A549 (cell line): ENCODE measurements at regions not wholly inside any gene's neighbourhood (a gene's known extent, or its start where the extent isn't known, plus 50 kb on each side); places are given as distances from the start of the nearest gene placed in this dataset.

Experiments
- CEBPB ChIP-seq, 2 experiments: fragments of >200 bp in 1 of 2; sonication (Bioruptor Twin) in 1 of 2; formaldehyde crosslinking in 1 of 2; IDR thresholded peaks; 2 replicates each; pipeline ENCODE4 v1.6.1; 2012 to 2016
- ESRRA ChIP-seq: fragments of 150-350 bp; IDR thresholded peaks from 2 replicates; pipeline ENCODE4 v1.6.1; 2014; ENCODE audit warnings: mild to moderate bottlenecking, low read length, borderline replicate concordance
- HOXA7 ChIP-seq: fragments of 250-450 bp; sonication (Bioruptor Pico); IDR thresholded peaks from 2 replicates; pipeline ENCODE4 v1.5.0; 2020; ENCODE audit warnings: mild to moderate bottlenecking, moderate library complexity
- NPAS2 ChIP-seq: fragments of 250-450 bp; sonication (Bioruptor Pico); IDR thresholded peaks from 2 replicates; pipeline ENCODE4 v1.8.0; 2022; ENCODE audit warnings: mild to moderate bottlenecking, moderate library complexity, borderline replicate concordance
- NR3C1 ChIP-seq: fragments of >200 bp; sonication (Bioruptor Twin); formaldehyde crosslinking; IDR thresholded peaks from 3 replicates; pipeline ENCODE4 v1.6.1; 2017
- POLR2A ChIP-seq: IDR thresholded peaks from 2 replicates; pipeline ENCODE4 v1.6.1; 2012; ENCODE audit warnings: mild to moderate bottlenecking, low read length
- RNF2 ChIP-seq: fragments of 200-600 bp; sonication (generic); IDR thresholded peaks from 2 replicates; pipeline ENCODE4 v1.6.1; 2016; ENCODE audit warnings: low read depth, mild to moderate bottlenecking, antibody characterized with exemption, moderate library complexity, borderline replicate concordance
- ZNF302 ChIP-seq: fragments of 250-450 bp; sonication (Bioruptor Pico); IDR thresholded peaks from 2 replicates; pipeline ENCODE4 v1.9.0; 2021; ENCODE audit warnings: inconsistent platforms, mild to moderate bottlenecking, moderate library complexity
- ZSCAN20 ChIP-seq: fragments of 250-450 bp; sonication (Bioruptor Pico); IDR thresholded peaks from 2 replicates; pipeline ENCODE4 v1.8.0; 2022; ENCODE audit warnings: mild to moderate bottlenecking, moderate library complexity
- TF ChIP-seq, protein P1 (sequence below): fragments of >200 bp; sonication (Bioruptor Twin); formaldehyde crosslinking; IDR thresholded peaks from 3 replicates; pipeline ENCODE4 v1.5.1; 2016
- TF ChIP-seq, protein P2 (sequence below): IDR thresholded peaks from 2 replicates; pipeline ENCODE4 v1.6.1; 2012
- TF ChIP-seq, protein P3 (sequence below): IDR thresholded peaks from 2 replicates; pipeline ENCODE4 v1.6.1; 2012; ENCODE audit warnings: low read depth, borderline replicate concordance
- TF ChIP-seq, protein P4 (sequence below): IDR thresholded peaks from 2 replicates; pipeline ENCODE4 v1.6.1; 2012

GRCh38 chr10:54961040-54961439 is 160.0 kb upstream of the PCDH15 start:
- TF ChIP-seq, protein P1, sequence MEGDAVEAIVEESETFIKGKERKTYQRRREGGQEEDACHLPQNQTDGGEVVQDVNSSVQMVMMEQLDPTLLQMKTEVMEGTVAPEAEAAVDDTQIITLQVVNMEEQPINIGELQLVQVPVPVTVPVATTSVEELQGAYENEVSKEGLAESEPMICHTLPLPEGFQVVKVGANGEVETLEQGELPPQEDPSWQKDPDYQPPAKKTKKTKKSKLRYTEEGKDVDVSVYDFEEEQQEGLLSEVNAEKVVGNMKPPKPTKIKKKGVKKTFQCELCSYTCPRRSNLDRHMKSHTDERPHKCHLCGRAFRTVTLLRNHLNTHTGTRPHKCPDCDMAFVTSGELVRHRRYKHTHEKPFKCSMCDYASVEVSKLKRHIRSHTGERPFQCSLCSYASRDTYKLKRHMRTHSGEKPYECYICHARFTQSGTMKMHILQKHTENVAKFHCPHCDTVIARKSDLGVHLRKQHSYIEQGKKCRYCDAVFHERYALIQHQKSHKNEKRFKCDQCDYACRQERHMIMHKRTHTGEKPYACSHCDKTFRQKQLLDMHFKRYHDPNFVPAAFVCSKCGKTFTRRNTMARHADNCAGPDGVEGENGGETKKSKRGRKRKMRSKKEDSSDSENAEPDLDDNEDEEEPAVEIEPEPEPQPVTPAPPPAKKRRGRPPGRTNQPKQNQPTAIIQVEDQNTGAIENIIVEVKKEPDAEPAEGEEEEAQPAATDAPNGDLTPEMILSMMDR: no peak
- TF ChIP-seq NPAS2 (CRISPR knock-in tag) (no peak), ESRRA (no peak), ZSCAN20 (CRISPR knock-in tag) (no peak), RNF2 (no peak), HOXA7 (CRISPR knock-in tag) (no peak), NR3C1 (no peak), ZNF302 (no peak), CEBPB (IDR thresholded peaks at IDR 0.05) (no peak), POLR2A (no peak)
- TF ChIP-seq, protein P2, sequence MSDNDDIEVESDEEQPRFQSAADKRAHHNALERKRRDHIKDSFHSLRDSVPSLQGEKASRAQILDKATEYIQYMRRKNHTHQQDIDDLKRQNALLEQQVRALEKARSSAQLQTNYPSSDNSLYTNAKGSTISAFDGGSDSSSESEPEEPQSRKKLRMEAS: no peak
- TF ChIP-seq, protein P3, sequence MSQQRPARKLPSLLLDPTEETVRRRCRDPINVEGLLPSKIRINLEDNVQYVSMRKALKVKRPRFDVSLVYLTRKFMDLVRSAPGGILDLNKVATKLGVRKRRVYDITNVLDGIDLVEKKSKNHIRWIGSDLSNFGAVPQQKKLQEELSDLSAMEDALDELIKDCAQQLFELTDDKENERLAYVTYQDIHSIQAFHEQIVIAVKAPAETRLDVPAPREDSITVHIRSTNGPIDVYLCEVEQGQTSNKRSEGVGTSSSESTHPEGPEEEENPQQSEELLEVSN: no peak
- TF ChIP-seq, protein P4, sequence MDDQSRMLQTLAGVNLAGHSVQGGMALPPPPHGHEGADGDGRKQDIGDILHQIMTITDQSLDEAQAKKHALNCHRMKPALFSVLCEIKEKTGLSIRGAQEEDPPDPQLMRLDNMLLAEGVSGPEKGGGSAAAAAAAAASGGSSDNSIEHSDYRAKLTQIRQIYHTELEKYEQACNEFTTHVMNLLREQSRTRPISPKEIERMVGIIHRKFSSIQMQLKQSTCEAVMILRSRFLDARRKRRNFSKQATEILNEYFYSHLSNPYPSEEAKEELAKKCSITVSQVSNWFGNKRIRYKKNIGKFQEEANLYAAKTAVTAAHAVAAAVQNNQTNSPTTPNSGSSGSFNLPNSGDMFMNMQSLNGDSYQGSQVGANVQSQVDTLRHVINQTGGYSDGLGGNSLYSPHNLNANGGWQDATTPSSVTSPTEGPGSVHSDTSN: no peak
